Cardiac fibroblast (primary cell): ENCODE measurements at regions not wholly inside any gene's neighbourhood (a gene's known extent, or its start where the extent isn't known, plus 50 kb on each side); places are given as distances from the start of the nearest gene placed in this dataset.

ENCODE experiments used
- DNase-seq, 2 donors: peaks; one replicate each; pipeline versions ENCODE4 v3.0.0 to v3.0.0-alpha.2; 2010; ENCODE audit warnings: low read depth in 2 of 2
- H3K4me3 ChIP-seq, 2 donors: replicated peaks in 1 of 2; 1 replicate in 1 of 2; 2 replicates in 1 of 2; pipeline ENCODE4 v1.5.1; 2011; ENCODE audit warnings: low read depth in 2 of 2, low read length in 2 of 2, mild to moderate bottlenecking in 2 of 2, moderate library complexity in 1 of 2
- TF ChIP-seq, protein P1 (sequence below): IDR thresholded peaks from one replicate; pipeline ENCODE4 v1.5.1; 2011; ENCODE audit warnings: low read depth, mild to moderate bottlenecking, low read length, inconsistent platforms

GRCh38 chr5:123835421-123835820 is 323.4 kb downstream of the CSNK1G3 start:
- no peak overlapping the region for H3K4me3 ChIP-seq
- DNase-seq, result peak in 1 of 2 donors; percentile 7
- TF ChIP-seq, protein P1, sequence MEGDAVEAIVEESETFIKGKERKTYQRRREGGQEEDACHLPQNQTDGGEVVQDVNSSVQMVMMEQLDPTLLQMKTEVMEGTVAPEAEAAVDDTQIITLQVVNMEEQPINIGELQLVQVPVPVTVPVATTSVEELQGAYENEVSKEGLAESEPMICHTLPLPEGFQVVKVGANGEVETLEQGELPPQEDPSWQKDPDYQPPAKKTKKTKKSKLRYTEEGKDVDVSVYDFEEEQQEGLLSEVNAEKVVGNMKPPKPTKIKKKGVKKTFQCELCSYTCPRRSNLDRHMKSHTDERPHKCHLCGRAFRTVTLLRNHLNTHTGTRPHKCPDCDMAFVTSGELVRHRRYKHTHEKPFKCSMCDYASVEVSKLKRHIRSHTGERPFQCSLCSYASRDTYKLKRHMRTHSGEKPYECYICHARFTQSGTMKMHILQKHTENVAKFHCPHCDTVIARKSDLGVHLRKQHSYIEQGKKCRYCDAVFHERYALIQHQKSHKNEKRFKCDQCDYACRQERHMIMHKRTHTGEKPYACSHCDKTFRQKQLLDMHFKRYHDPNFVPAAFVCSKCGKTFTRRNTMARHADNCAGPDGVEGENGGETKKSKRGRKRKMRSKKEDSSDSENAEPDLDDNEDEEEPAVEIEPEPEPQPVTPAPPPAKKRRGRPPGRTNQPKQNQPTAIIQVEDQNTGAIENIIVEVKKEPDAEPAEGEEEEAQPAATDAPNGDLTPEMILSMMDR, result no peak

GRCh38 chr5:123830575-123830974 is 318.6 kb downstream of the CSNK1G3 start:
- no peak overlapping the region for H3K4me3 ChIP-seq
- TF ChIP-seq, protein P1, result no peak
- no peak for DNase-seq

DNA sequence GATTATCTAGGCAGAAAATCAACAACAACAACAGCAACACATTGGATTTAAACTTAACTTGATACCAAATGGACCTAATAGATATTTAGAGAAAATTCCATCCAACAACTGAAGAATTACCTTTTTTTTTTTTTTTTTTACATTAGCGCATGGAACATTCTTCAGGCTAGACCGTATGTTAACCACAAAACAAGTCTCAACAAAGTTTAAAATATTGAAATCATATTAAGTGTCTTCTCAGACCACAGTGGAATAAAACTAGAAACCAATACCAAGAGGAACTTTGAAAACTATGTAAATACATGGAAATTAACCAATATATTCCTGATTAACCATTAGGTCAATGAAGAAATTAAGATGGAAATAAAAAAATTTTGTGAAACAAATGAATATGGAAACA is 315.8 kb downstream of the CSNK1G3 start:
- no peak overlapping the region for H3K4me3 ChIP-seq
- TF ChIP-seq, protein P1, result no peak
- no peak for DNase-seq

DNA sequence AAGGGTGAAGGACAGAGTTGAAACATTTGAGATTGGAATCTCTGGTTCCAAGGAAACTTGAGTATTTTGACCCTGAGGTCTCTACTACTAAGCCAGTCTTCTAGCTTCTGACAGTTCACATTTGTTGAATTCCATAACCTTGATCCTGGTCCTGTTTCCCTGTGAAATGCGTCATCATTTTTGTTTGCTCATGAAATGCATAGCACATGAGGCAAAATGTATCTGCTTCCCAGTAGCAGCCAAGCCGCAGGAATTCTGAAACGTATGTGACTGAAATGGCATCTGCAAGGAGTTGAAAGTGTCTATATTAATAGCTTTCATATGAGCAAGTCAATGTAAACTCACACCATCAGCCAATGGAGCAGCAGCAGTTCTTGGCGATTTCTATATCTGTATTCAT is 307.9 kb downstream of the CSNK1G3 start:
- DNase-seq, result peak; percentile 32 to 35
- TF ChIP-seq, protein P1, result no peak

GRCh38 chr5:123819386-123819785 is 307.4 kb downstream of the CSNK1G3 start:
- TF ChIP-seq, protein P1, result no peak
- no peak overlapping the region for H3K4me3 ChIP-seq
- no peak for DNase-seq

More for the DNA sequence above, 307.9 kb downstream of the CSNK1G3 start:
- H3K4me3 ChIP-seq, result no peak overlapping the region

- no peak overlapping the region for H3K4me3 ChIP-seq
- TF ChIP-seq, protein P1, result no peak
- no peak for DNase-seq
Measured at GRCh38 chr5:123817267-123817666, 305.3 kb downstream of the CSNK1G3 start.

GRCh38 chr5:123814801-123815470 is 303.0 kb downstream of the CSNK1G3 start:
- DNase-seq, result peak in 1 of 2 donors; percentile 16
- TF ChIP-seq, protein P1, result no peak
- H3K4me3 ChIP-seq, result no peak overlapping the region
